Progenitor cell of endocrine pancreas (in vitro differentiated cells): ENCODE measurements at regions not wholly inside any gene's neighbourhood (a gene's known extent, or its start where the extent isn't known, plus 50 kb on each side); places are given as distances from the start of the nearest gene placed in this dataset.

ENCODE experiments used
- DNase-seq: peaks from one replicate; pipeline ENCODE4 v3.0.0; 2021; ENCODE audit warnings: low spot score; ENCODE audit not compliant: unreplicated experiment
- H3K27ac Mint-ChIP-seq: 2 replicates; pipeline ENCODE4 v1.8.0; 2021; ENCODE audit warnings: mild to moderate bottlenecking, moderate library complexity, mixed read lengths
- H3K27me3 Mint-ChIP-seq: 2 replicates; pipeline ENCODE4 v1.8.0; 2021; ENCODE audit warnings: mixed read lengths
- H3K36me3 Mint-ChIP-seq: 2 replicates; pipeline ENCODE4 v1.8.0; 2022; ENCODE audit warnings: mixed read lengths; ENCODE audit not compliant: insufficient read depth
- H3K4me1 Mint-ChIP-seq: 2 replicates; pipeline ENCODE4 v1.8.0; 2021; ENCODE audit warnings: low read depth, mixed read lengths
- H3K4me3 Mint-ChIP-seq: 2 replicates; pipeline ENCODE4 v1.8.0; 2021; ENCODE audit warnings: low read depth, mild to moderate bottlenecking, moderate library complexity, mixed read lengths
- H3K9me3 Mint-ChIP-seq: 2 replicates; pipeline ENCODE4 v1.8.0; 2021; ENCODE audit warnings: low read depth, mixed read lengths
- TF ChIP-seq, protein P1 (sequence below): fragments of 200-600 bp; sonication (generic); IDR thresholded peaks from one replicate; pipeline ENCODE4 v1.5.0; 2021; ENCODE audit warnings: antibody characterized with exemption, mild to moderate bottlenecking; ENCODE audit not compliant: unreplicated experiment

DNA sequence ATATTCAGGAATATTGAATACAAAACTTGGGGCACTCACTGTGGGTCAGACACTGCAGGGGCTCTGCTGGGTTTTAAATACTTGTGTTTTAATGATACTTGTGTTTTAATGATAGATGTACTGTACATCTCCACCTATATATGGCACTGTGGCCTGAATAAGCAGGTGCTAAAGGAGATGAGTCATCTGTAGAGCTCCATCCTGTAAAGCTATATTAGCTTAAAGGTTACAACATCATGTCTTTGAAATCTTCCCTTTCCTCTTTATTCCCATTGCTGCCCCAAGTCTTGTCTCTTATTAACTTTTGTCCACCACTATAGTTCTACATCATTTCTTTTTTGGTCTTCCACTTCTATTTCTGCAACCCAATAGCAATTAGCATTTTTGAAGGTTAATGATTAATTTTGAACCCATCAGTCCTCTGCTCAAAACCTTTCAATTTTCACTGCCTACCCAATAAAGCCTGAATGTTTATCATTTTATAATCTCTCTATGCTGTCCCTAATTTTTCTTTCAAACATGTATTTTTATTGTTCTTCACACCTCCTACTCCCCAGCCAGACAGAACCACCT is 113.3 kb upstream of the PTGFR start:
- Mint-ChIP-seq H3K27me3 (no peaks in the 10 kb centered on the region), H3K9me3 (no peaks in the 10 kb centered on the region), H3K4me3 (no peak overlapping the region), H3K4me1 (no peaks in the 10 kb centered on the region), H3K27ac (no peak overlapping the region), H3K36me3 (no peaks in the 10 kb centered on the region)
- TF ChIP-seq, protein P1, sequence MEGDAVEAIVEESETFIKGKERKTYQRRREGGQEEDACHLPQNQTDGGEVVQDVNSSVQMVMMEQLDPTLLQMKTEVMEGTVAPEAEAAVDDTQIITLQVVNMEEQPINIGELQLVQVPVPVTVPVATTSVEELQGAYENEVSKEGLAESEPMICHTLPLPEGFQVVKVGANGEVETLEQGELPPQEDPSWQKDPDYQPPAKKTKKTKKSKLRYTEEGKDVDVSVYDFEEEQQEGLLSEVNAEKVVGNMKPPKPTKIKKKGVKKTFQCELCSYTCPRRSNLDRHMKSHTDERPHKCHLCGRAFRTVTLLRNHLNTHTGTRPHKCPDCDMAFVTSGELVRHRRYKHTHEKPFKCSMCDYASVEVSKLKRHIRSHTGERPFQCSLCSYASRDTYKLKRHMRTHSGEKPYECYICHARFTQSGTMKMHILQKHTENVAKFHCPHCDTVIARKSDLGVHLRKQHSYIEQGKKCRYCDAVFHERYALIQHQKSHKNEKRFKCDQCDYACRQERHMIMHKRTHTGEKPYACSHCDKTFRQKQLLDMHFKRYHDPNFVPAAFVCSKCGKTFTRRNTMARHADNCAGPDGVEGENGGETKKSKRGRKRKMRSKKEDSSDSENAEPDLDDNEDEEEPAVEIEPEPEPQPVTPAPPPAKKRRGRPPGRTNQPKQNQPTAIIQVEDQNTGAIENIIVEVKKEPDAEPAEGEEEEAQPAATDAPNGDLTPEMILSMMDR = no peak
- no peak for DNase-seq

DNA sequence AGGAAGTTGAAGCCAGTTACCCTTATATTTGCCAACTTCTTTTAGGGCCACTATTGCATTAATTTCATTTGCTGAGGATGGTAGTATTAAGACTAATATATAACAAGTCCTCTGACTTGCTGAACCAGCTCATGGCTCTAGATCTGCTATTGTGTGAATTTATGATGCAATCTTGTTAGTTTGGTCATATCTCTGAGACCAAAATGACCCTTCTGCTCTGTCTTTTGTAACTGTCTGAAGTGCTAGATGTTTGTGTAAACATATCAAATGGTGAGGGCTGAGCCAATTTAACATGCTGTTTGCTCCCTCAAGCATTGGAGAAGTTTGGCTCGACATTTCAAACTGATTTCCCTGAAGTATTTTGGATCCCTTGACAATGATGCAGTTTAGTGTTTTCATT is 106.9 kb upstream of the PTGFR start:
- DNase-seq = no peak
- TF ChIP-seq, protein P1 = no peak
- Mint-ChIP-seq H3K4me3 (no peak overlapping the region), H3K27me3 (no peaks in the 10 kb centered on the region), H3K9me3 (no peaks in the 10 kb centered on the region), H3K4me1 (peaks cover 8% of the 10 kb centered on the region), H3K27ac (no peak overlapping the region), H3K36me3 (no peaks in the 10 kb centered on the region)

DNA sequence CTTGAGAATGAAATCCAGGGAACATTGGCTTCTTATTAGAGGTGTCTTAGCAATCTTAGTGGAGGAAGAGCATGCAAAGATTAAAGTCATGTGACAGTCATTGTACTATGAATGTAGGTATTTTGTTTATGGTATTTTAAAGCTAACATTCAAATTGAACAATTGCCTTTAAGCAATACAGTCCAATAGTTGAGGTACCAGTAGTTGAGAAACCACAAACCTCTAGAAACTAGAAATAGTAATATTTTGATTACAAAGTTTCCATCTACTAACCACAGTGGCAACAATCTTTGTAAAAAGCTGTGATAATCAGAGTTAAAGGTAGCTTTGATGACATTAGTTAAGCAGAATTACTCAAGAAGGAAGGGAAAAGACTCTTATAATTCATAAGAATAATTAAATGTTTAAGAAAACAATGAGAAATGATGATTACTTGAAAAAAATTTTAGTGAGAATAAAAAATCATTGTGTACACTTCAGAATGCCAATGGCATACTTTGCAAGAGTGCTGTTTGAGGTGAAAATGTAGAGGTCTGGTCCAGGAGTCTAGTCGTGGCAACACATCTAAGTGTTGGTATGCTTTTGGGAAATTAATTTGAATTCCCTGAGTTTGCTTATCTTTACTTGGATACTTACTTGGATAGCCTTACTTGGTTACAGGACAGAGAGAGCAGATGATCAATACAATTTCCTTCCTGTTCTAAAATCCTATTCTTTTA is 104.9 kb upstream of the PTGFR start:
- H3K9me3 Mint-ChIP-seq = no peaks in the 10 kb centered on the region
- no peaks in the 10 kb centered on the region for H3K27me3 Mint-ChIP-seq
- H3K36me3 Mint-ChIP-seq = no peaks in the 10 kb centered on the region
- no peak for DNase-seq
- H3K27ac Mint-ChIP-seq = no peak overlapping the region
- TF ChIP-seq, protein P1 = no peak
- no peak overlapping the region for H3K4me3 Mint-ChIP-seq
- peaks cover 8% of the 10 kb centered on the region for H3K4me1 Mint-ChIP-seq

DNA sequence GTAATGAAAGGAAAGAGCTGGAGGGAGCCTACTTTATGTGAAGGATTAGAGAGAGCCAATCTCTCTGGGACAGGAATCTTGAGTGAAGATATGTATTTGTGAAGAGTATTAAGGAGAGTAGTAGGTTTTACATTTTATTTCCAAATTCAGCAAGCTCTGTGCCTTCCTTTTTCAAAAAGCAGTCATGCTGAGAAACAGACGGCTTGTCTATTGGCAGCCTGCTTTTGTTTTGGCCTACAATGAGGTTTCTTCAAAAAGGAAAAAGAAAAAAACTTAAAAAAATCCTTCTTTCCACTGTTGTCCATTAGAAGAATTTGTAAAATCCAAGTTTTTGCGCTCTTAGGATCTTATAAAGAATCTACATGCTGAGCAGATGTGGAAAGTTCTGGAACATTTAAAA is 103.6 kb upstream of the PTGFR start:
- TF ChIP-seq, protein P1 = no peak
- no peak for DNase-seq
- Mint-ChIP-seq H3K9me3 (no peaks in the 10 kb centered on the region), H3K4me3 (no peak overlapping the region), H3K4me1 (peaks cover 8% of the 10 kb centered on the region), H3K36me3 (no peaks in the 10 kb centered on the region), H3K27ac (no peak overlapping the region), H3K27me3 (no peaks in the 10 kb centered on the region)

DNA sequence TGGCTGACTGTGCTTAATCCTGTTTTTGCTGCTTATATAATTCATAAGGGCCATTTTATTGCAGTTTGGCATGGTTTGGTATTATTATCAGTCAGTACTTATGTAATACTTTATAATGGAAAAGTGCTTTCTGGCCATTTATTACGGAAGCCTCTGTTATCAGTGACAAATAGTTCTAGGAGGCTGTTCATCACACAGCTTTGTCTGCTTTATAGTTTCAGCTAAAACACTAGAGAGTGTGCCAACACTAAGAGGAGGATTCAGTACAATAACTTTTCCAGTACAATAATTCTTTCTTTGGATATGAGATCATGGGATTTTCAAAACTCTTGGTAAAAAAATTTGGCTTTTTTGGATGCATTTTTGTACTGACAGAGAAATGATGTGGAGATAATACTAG is 102.9 kb upstream of the PTGFR start:
- H3K9me3 Mint-ChIP-seq = peaks cover 5% of the 10 kb centered on the region
- no peak overlapping the region for H3K27ac Mint-ChIP-seq
- H3K27me3 Mint-ChIP-seq = no peaks in the 10 kb centered on the region
- no peak for DNase-seq
- H3K4me3 Mint-ChIP-seq = no peak overlapping the region
- H3K4me1 Mint-ChIP-seq = peaks cover 8% of the 10 kb centered on the region
- TF ChIP-seq, protein P1 = no peak
- H3K36me3 Mint-ChIP-seq = peaks cover 2% of the 10 kb centered on the region
